ENCODE measurements at regions not wholly inside any gene's neighbourhood (a gene's known extent, or its start where the extent isn't known, plus 50 kb on each side); places are given as distances from the start of the nearest gene placed in this dataset.

DNA sequence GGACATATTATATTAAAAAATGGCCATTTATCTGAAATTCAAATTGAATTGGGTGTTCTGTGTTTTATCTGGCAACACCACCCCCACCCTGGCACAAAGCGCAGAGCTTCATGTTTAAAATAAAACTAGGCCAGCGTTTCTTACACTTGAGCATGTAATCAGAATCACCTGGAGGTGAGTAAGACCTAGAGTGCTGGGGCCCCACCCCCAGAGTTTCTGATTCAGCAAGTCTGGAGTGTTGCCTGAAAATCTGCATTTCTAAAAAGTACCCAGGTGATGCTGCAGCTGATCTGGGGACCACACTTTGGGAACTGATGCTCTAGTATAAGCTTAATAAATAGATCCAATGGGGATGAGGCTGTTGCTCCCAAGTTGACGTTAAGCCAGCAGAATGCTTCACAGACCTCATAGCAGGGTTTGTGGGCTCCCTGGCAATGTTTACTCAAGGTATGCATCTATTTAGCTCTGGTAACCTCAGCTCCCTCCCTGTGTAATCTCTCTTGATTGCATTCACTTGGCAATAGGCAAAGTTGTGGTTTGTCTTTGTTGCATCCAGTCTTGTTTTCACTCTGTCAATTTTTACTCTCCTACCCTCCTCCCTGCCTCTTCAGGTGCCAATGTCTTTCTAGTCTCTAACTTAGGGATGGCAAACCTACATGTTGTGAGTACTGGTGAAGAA lies 99.8 kb upstream of the TEX13D start:
- TF ChIP-seq, protein P1, sequence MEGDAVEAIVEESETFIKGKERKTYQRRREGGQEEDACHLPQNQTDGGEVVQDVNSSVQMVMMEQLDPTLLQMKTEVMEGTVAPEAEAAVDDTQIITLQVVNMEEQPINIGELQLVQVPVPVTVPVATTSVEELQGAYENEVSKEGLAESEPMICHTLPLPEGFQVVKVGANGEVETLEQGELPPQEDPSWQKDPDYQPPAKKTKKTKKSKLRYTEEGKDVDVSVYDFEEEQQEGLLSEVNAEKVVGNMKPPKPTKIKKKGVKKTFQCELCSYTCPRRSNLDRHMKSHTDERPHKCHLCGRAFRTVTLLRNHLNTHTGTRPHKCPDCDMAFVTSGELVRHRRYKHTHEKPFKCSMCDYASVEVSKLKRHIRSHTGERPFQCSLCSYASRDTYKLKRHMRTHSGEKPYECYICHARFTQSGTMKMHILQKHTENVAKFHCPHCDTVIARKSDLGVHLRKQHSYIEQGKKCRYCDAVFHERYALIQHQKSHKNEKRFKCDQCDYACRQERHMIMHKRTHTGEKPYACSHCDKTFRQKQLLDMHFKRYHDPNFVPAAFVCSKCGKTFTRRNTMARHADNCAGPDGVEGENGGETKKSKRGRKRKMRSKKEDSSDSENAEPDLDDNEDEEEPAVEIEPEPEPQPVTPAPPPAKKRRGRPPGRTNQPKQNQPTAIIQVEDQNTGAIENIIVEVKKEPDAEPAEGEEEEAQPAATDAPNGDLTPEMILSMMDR (IDR thresholded peaks at IDR 0.05): no peak
- TF ChIP-seq POLR2A (IDR thresholded peaks at IDR 0.05) (no peak), EP300 (IDR thresholded peaks at IDR 0.05) (no peak), POLR2AphosphoS5 (IDR thresholded peaks at IDR 0.05) (no peak)
